Cerebellar nuclear complex (tissue), 1 donor: ENCODE measurements at regions not wholly inside any gene's neighbourhood (a gene's known extent, or its start where the extent isn't known, plus 50 kb on each side); places are given as distances from the start of the nearest gene placed in this dataset.

Experiments used
- DNase-seq, 2 experiments: peaks; one replicate each; lab custom pipeline; 2025; lab: John Stamatoyannopoulos, UW

DNA sequence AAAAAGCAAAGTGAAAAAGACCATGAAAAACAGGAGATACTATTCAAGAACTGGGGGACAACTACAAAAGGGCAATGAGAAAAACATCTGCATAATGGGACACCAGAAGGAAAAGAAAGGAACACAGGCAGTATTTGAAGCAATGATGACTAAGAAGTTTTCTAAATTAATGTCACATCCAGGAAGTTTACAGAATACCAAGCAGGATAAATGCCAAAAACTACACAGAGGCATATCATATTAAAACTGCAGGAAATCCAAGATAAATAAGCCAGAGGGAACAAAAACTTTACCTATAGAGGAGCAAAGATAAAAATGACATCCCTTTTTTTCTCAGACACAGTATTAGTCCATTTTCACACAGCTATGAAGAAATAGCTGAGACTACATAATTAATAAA lies 193.0 kb downstream of the ERMARD start:
- DNase-seq, result no peak

DNA sequence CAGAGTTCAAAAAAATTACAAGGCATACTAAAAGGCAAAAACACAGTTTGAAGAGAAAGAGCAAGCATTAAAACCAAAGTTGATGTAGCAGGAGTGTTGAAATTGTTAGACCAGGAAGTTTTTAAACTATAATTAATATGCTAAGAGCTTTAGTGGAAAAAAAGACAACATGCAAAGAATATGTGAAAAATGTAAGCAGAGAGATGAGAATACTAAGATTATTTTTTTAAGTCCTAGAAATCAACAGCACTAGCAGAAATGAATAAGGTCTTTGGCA lies 192.6 kb downstream of the ERMARD start:
- DNase-seq, result no peak

DNA sequence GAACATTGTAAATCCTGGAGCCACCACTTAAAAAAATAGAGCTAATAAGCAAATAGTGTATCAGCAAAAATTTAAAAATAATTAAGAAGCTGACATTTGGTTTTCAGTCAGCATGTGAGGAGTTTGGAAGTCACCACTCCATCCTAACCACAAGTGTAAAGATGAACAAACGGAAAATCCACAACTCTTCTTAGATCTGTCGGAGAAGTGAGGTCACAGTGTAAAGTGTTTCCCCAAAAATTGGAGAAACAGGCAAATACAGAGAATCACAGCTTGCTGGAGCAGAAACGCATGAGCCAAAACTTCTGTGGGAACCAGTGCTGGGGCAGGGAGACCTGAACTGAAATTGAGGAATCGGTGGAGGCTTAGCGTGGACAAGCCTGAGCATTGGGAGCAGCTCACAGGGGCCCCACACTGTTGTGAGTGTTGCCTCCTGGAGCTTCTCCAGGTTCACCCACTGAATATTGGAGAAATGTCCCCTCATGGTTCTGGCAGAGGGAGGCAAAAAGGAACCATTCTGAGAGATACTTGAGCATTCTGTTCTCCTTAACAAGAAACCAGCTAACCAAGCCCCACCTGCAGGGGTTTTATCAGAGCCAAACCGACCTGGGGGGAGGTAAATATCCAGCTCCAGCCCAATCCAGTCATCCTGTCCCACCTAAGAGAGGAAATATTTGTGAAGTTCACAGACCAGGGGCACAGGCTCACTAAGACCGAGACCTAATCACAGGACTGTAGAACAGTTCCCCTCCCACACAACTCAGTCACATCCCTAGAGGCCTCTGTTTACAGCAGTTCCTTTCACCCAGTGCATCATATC lies 192.0 kb downstream of the ERMARD start:
- no peak for DNase-seq

DNA sequence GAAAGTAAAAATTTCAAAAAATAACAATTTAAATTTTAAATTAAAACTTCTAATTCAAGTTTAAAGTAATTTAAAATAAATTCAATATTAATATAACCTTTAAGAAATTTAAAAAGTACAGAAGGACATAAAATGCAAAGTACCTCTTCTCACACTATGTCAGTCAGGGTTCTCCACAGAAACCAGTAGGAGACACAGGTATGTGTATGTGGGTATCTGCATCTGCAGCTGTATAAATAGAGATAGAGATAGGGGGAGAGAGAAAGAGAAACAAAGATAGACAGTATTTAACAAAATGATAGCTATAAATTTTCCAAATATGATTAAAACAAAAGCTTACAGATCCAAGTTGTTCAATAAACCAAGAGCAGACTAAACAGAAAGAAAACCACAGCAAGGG lies 190.8 kb downstream of the ERMARD start:
- no peak for DNase-seq

DNA sequence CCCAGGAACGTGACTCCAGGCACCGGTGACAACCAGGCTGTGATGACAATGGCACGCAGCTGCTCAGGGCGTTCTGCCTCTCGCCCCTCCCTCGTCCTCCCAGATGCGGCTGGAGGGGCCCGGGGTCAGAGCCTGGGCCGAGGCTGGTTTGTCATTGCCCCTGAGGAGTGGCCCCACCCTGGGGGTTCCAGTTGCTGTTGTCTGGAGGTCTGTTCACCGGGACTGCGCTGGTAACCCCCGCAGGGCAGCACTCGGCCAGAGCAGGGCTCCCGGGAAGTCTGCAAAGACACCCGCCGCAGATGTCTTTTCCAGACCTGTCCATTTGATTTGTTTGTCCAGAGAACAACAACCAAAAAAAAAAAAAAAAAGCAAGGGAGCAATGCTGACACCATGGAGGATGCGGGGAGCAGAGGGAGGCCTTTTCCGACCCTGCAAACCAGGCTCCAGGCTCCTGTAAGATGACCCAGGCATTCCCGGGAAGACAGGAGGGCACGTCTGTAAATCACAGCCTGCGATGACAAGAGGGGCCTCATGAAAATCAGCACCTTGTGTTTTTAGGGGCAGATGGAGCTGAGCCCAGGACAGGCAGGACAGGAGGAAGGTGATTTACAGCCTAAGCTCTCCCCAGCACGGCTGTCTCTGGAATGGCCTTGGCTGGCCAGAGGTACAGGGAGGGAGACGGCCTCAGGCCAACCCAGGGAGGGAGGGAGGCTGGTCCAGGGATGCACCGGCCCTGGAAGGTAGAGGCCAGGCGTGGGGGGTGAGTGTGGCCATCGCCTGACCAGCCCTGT lies 189.3 kb downstream of the ERMARD start:
- no peak for DNase-seq

DNA sequence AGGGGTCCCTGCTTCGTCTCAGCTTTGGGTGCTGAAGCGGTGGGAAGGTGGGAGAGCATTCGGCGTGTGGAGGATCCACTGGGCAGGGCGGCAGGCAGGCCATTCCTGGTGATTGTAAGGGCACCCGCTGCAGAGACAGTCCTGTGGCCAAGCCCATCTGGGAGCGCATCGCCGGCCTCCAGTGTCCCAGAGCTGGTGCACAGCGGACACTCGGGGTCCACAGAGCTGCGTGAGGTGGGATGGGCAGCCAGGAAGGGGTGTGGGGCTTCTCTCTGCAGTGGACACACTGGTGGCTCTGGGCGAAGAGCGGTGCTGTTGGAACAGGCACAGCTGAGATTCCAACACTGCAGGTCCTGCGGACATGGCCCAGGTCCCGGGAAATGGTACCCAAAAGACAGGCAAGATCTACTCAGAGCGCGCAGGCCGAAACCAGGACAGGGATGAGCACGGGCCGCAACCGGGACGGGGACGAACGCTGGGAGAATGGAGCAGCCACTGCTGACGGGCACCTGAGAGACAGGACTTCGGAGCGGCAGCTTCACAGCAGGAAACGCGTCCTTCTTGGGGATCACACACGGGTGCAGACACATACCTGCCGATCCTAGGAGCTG lies 188.2 kb downstream of the ERMARD start:
- DNase-seq, result no peak

DNA sequence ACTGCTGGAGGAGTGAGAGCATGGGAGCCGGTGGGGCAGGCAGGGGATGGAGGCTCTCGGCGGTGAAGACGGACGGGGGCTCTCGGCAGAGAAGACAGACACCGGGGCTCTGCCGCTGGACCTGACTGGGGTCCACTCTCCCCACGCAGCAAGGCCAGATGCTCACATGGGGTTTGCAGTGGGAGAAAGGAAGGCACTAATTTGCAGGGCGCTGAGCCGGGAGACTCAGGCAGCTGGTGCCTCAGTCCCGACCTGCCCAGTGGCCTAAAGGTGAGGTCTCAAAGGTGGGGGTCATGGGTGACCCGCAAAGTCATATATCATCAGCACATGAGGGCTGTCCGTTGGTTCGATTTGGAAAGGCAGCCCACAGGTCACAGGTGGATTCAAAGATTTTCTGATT lies 187.3 kb downstream of the ERMARD start:
- no peak for DNase-seq

DNA sequence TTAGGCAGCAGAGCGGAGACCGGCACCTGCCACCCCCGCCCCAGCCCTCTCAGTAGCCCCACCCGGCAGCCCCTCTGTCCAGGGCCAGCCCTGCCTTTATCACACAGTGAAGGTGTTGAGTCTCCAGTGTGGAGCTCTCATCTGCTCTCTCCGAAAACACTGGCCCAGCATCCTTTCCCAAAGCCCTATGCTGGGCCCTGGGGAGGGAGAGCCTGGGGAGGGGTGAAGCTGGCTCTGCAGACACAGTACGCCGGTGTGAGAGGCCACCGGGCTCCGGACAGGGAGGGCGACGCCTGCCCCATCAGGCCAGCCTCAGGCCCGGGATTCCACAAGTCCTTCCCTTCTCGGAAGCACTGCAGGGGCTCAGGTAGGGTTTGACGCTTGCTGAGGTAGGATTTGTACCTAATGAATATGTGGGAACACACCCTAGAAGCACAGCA lies 186.9 kb downstream of the ERMARD start:
- DNase-seq, result no peak

DNA sequence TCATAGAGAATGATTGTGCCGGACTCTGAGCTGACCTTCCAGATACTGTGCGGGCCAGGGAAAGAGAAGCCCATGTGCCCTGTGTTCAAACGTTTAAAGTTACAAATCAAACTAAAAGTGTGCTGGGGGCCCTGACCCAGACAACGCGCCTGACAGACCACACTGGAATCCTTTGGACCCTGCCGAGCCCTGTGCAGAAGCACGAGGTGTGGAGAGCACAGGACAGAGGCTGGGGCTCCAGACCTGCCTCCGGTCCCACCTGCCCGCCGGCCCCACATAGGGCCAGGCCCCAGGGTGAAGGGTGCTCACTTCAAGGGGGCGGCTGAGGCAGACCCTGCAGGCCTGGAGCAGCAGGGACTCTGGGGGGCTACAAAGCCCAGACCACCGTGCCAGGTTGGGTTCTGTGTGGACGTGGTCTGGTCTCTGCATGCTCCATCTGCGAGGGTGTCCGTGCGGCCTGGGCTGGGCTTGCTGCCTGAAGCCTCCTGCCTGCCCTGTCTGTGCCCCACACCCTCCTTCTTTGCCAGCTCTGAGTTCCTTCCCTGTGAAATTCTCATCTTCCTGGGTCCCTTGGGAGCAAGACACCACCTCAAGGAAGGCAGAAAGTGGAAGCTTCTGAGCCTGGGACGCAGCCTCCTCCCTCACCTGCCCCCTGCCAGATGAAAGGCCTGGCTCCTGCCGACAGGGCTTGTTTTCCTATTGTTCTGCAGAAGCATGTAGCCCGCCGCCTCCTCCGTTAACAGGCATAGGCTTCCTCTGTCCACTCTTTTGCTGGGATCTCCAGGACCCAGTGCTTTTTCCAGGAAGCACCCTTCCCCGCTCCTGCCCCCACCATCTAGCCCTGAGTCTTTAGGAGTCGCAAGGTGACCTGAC lies 186.2 kb downstream of the ERMARD start:
- no peak for DNase-seq

DNA sequence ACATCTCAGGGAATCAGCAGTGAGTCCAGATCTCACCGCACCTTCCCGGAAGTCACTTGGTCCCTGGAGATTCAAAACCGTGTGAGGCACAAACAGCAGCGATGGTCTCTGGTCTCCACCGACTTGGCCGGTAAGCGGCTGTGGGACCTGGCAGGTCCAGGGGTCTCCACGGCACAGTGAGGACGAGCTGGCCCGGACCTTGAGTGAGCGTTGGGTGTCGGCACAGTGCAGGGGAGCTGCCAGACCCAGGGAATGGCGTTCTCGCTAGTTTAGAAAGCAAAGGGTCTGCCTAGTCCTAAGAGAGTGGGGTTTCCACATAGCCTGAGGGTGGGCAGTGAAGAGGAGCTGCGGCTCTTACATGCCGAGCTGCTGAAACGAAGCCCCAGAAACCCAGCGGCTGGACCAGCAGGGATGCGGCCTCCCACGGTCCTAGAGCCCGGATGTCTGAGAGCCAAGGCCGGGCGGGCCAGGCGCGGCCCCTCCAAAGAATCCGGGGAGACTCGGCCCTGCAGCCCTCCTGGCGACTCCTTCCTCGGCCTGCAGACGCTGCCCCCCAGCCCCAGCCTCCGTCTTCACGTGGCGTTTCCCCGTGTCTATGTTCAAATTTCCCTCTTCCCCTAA lies 185.0 kb downstream of the ERMARD start:
- no peak for DNase-seq

DNA sequence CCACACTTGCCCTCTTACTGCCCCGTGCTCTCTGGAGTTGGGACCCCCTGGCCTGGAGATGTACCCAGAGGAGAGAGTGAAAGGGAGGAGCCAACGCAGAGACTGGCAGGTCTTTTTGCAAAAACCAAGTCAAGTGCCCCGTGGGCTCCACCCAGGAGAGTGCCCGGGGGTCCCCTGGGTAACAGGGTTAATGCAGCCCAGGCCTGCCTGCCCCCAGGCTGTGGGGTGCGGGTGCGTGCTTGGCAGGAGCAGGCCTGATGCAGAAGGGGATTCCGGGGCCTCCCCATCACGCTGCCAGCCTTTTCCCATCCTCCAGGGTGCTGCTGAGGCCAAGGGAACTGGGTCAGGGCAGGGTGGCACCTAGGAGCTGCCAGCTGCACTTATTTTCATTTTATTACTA lies 184.4 kb downstream of the ERMARD start:
- no peak for DNase-seq

DNA sequence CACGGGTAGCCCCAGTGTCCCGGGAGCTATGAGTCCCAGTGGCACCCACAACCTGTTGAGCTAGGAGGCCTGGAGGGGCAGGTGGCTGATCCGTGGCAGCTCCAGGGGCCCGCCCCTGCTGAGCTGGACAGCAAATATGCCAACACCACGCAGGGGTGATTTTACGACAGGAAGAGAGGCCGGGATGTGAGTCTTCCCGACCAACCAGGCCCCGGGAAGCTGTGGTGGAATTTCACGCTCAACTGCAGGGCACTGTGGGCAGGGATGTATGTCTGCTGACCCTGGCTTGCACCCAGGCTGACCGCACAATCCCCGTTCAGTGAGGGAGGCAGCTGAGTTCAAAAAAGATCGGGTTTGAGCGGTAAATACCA lies 183.9 kb downstream of the ERMARD start:
- no peak for DNase-seq

DNA sequence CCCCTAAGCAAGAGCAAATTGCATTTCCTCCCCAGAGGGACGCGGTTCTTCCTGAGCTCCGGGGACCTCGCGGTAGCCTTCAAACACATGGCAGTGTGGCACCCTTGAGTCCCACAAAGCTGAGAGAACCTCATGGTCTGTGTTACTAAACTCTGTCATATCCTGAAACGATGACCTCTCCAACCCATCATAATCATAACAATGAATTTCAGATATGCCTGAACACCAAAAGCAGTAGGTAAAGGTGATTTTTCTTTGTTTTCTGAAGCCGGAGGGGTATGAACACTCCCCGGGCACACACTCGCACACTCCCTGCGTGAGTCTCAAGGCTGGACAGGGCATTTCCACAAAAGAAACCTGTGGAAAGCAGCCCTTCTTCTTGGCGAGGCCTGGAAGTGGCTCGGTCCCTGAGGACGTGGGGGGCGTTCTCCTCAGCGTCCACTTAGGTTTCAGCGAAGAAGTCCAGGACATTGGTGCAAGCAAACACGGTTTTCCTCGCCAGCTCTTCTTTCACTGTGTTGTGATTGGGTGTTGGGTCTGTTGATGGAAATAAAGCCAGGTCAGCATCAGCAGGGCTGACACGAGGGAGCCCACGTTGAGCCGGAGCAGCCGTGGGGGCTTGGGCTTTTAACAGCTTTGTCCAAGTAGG lies 183.4 kb downstream of the ERMARD start:
- no peak for DNase-seq

DNA sequence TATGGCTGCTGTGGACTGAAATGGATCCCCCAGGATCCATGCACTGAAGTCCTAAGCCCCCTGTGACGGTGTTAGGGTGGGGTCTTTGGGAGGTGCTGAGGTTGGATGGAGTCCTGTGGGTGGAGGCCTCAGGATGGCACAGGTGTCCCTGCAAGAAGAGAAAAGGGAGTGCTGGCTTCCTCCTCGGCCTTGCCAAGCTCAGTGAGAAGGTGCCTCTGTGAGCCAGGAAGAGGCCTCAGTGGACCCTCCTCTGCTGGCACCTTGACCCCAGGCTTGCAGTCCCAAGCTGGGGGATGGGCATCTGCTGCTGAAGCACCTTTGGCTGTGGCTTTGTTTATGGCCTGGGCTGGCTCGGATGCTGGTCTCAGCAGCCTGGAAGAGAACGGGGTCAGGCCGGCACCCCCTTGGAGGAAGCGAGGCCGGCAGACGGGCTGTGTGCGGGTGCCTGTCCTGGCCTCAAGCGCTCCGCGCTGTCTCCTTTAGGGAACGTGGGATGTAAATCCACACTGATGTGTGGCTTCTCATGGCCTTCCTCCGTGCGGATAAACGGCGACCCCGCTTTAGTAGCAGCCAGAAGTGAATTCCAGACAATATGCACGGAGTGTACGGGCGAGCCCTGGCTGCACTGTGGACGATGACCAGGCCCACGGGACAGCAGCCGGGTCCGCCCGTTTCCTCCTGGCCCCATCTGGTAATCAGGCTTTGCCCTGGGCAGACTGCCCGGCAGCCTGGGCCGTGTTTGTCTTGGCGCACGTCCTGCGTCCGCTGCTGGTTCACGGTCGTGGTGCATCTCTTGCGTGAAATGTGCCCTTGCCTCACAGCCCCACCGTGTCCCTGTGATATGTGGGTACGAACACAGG lies 182.6 kb downstream of the ERMARD start:
- DNase-seq, result peak in 1 of 2 experiments; percentile 5

DNA sequence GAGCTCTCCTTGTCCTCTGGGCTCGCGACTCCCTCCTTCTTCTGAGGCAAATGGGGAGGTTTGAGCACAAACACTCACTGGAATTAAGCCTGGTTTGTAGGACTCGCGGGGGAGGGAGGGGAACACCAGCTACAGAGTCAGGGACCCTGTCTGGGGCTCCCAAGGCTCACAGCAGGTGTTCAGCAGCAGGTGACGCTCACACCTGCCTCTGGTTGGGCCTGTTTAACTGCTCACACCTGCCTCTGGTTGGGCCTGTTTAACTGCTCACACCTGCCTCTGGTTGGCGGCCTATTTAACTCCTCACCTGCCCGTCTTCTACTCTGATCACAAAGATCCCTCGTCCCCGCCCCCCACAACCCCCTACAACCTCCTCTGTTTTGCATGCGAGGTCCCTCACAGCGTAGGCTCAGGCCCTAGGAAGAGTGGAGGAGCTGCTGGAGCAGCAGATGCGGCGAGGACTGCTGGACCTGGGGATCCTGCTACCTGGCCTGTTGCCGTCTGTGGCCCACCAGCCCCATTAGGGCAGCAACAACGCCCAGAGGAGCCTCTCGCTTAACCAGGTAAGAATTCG lies 181.9 kb downstream of the ERMARD start:
- DNase-seq, result no peak

DNA sequence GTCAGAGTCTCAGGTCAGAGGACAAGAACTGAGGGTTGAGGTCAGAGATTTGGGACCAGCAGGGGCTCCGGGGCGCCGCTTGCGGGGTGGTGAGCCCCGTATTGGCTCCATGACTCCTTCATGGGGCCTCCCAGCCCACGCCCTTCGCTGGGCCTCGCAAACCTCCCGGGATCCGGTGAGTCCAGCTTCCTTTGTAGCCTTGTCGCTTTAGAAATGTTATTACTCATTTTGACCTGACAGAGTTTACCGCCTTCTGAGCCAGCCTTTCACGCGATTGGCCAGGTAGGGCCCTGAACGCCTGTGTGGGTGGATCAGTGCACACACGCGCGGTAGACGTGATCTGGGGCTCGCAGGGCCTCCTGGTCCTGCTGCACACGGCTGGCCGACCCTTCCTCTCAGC lies 181.1 kb downstream of the ERMARD start:
- DNase-seq, result no peak

DNA sequence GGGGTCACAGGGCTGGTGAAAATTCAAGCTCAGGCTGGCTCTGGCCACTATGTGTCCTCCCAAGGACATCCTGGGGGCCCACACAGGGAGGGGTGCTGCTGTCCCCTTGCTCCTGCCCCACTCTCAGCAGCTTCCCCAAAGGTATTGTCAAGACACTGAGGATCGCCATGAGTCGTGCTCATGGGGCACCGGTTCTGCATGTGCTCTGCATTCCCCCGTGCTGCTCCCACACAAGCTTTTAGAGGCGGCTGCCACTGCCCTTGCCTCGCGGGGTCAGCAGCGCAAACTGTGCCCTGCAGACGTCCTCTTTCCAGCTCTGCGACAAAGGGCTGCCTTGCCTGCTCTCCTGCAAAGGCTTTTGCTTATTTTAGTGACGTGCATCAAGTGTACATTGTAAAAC lies 179.8 kb downstream of the ERMARD start:
- no peak for DNase-seq

DNA sequence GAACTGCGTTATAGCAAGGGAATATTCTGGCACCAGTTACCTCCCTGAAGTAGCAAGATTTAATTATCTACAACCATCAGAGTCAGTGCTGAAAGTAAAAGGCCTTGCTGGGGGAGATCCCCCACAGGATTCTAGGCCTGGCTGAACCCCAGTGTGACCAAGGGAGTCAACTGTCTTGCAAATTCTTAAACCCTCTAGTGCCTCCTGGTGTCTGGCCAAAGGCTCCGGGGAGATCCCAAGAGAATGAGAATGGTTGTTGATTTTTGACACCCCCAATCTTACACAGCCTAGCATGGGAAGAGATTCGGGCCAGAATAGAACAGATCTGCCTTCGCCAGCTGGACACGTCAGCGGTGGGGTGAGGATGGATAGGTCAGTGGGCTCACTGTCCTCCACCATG lies 179.4 kb downstream of the ERMARD start:
- no peak for DNase-seq

DNA sequence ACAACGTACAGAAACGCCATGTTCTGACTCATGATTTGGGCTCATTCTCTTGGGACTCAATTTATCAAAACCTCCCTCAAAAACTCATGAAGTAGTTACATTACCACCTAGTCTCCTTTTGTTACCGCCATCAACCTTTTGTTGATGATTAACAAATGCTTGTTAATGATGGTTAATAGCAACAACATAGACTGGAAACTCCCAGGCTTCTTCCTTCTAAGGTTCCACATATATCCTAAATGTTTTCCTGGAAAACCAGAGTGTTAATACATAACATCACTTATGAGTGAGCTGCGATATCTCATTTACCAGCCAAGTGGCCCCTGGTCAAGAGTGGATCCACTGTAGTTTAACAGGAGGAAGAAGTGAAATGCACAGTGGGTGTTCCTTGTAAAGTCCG lies 176.3 kb downstream of the ERMARD start:
- no peak for DNase-seq
